Mammary epithelial cell (primary cell): ENCODE measurements at regions not wholly inside any gene's neighbourhood (a gene's known extent, or its start where the extent isn't known, plus 50 kb on each side); places are given as distances from the start of the nearest gene placed in this dataset.

Experiments used
- CTCF ChIP-seq, 2 donors: IDR thresholded peaks in 1 of 2; conservative IDR thresholded peaks in 1 of 2; 2 replicates each; pipeline ENCODE4 v1.5.1; 2011 to 2012; ENCODE audit warnings: inconsistent platforms in 2 of 2, low read length in 2 of 2, mild to moderate bottlenecking in 2 of 2, control low read depth in 1 of 2, low read depth in 1 of 2; ENCODE audit not compliant: insufficient read depth in 1 of 2; ENCODE audit errors: extremely low read depth in 1 of 2
- EZH2 ChIP-seq: IDR thresholded peaks from 2 replicates; pipeline ENCODE4 v1.6.1; 2012; ENCODE audit warnings: low read length, inconsistent platforms, borderline replicate concordance

GRCh38 chr6:14676977-14677781 lies 559.6 kb downstream of the CD83 start:
- TF ChIP-seq CTCF (conservative IDR thresholded peaks at IDR 0.05 in 1 of 2, IDR thresholded peaks at IDR 0.05 in 1 of 2; ENCODE audit: extremely low read depth in 1 of 2, insufficient read depth in 1 of 2, low read depth in 1 of 2, low read length in 2 of 2) (no peak), EZH2 (no peak)
